ENCODE measurements at regions not wholly inside any gene's neighbourhood (a gene's known extent, or its start where the extent isn't known, plus 50 kb on each side); places are given as distances from the start of the nearest gene placed in this dataset.
A peak's percentile ranks its signal among the peaks of the same experiment; 100 is the strongest.
"Not testable (repeated sequence)": the region's sequence is repeated elsewhere in the genome, so short reads cannot be mapped to it uniquely, and the experiment has no call there.

GRCh38 chr2:83363138-83363537 lies 1095.9 kb downstream of the SUCLG1 start:
- not testable (repeated sequence) for DNase-seq

- DNase-seq: no peak
Observed at GRCh38 chr2:83359336-83359735, 1099.7 kb downstream of the SUCLG1 start.

- peak; percentile 19 for DNase-seq
Observed at GRCh38 chr2:83342860-83343329, 1116.2 kb downstream of the SUCLG1 start.

GRCh38 chr2:83340424-83340823 lies 1118.7 kb downstream of the SUCLG1 start:
- DNase-seq: peak; percentile 22

- DNase-seq: peak; percentile 16
Observed at GRCh38 chr2:83339942-83340341, 1119.1 kb downstream of the SUCLG1 start.

- no peak for DNase-seq
Observed at GRCh38 chr2:83331810-83332209, 1127.3 kb downstream of the SUCLG1 start.

- DNase-seq: no peak
Observed at GRCh38 chr2:83323038-83323437, 1136.0 kb downstream of the SUCLG1 start.

GRCh38 chr2:83320053-83320452 lies 1139.0 kb downstream of the SUCLG1 start:
- DNase-seq: no peak

- no peak for DNase-seq
Observed at GRCh38 chr2:83305758-83306378, 1153.2 kb downstream of the SUCLG1 start.

GRCh38 chr2:83291083-83291482 lies 1168.0 kb downstream of the SUCLG1 start:
- DNase-seq: no peak

GRCh38 chr2:83282841-83283240 lies 1176.2 kb downstream of the SUCLG1 start:
- no peak for DNase-seq

- no peak for DNase-seq
Observed at GRCh38 chr2:83282043-83282795, 1176.9 kb downstream of the SUCLG1 start.

- no peak for DNase-seq
Observed at GRCh38 chr2:83280391-83280790, 1178.7 kb downstream of the SUCLG1 start.

- no peak for DNase-seq
Observed at GRCh38 chr2:83273322-83273721, 1185.8 kb downstream of the SUCLG1 start.

GRCh38 chr2:83261591-83262136 lies 1197.4 kb downstream of the SUCLG1 start:
- DNase-seq: no peak

GRCh38 chr2:83253848-83254247 lies 1205.2 kb downstream of the SUCLG1 start:
- DNase-seq: no peak

- DNase-seq: no peak
Observed at GRCh38 chr2:83251321-83251872, 1207.7 kb downstream of the SUCLG1 start.

- not testable (repeated sequence) for DNase-seq
Observed at GRCh38 chr2:83245806-83246537, 1213.1 kb downstream of the SUCLG1 start.

GRCh38 chr2:83240611-83241010 lies 1218.5 kb downstream of the SUCLG1 start:
- DNase-seq: no peak

- no peak for DNase-seq
Observed at GRCh38 chr2:83238111-83238510, 1221.0 kb downstream of the SUCLG1 start.

GRCh38 chr2:83234246-83234645 lies 1224.8 kb downstream of the SUCLG1 start:
- peak; percentile 23 for DNase-seq

- DNase-seq: no peak
Observed at GRCh38 chr2:83233781-83234180, 1225.3 kb downstream of the SUCLG1 start.

GRCh38 chr2:83233326-83233725 lies 1225.8 kb downstream of the SUCLG1 start:
- no peak for DNase-seq
